ENCODE measurements at regions not wholly inside any gene's neighbourhood (a gene's known extent, or its start where the extent isn't known, plus 50 kb on each side); places are given as distances from the start of the nearest gene placed in this dataset.

DNA sequence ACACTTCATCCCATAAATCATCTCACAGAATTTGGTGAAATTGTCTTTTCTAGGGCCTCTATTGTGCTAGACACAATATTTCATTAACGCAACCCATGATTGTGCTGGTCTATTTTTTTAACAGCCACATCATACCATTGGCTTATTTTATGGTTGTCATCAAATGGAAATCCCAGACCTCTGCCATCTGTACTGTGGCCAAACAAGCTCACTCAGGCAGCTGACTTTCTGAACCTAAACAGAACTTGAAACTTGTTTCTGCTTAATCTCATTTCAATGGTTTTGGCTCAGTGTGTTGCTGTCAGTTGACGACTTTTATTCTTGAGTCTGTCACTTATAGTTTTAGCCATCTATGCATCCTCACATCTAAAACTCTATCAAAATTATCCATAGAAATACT, 111.8 kb downstream of the HAO1 start:
- TF ChIP-seq EZH2 (IDR thresholded peaks at IDR 0.05; ENCODE audit: low read length), result no peak
- no peak for TF ChIP-seq CTCF (optimal IDR thresholded peaks at IDR 0.05 in 1 of 3, IDR thresholded peaks at IDR 0.05 in 1 of 3, conservative IDR thresholded peaks at IDR 0.05 in 1 of 3; ENCODE audit: extremely low read depth in 1 of 3, insufficient read depth in 2 of 3, low read length in 3 of 3)

All from keratinocyte (primary cell).